Spleen (tissue), 11 donors: ENCODE measurements at regions not wholly inside any gene's neighbourhood (a gene's known extent, or its start where the extent isn't known, plus 50 kb on each side); places are given as distances from the start of the nearest gene placed in this dataset.
"Not testable (repeated sequence)": the region's sequence is repeated elsewhere in the genome, so short reads cannot be mapped to it uniquely, and the experiment has no call there.

Experiments used
- DNase-seq: peaks from one replicate; pipeline ENCODE4 v3.0.0-alpha.2; 2020
- H3K27ac ChIP-seq, 8 donors: fragments of 200-600 bp; sonication (generic) in 7 of 8; 1 replicate in 4 of 8; 2 replicates in 4 of 8; pipeline versions ENCODE4 v1.5.0 to v1.8.0; 2016 to 2021; ENCODE audit warnings: inconsistent platforms in 4 of 8, mild to moderate bottlenecking in 4 of 8, moderate library complexity in 1 of 8
- H3K27me3 ChIP-seq, 7 donors: fragments of 200-600 bp; sonication (generic) in 6 of 7; replicated peaks in 1 of 7; 1 replicate in 4 of 7; 2 replicates in 3 of 7; pipeline versions ENCODE4 v1.5.0 to v1.8.0; 2016 to 2021; ENCODE audit warnings: inconsistent platforms in 3 of 7, mild to moderate bottlenecking in 1 of 7
- H3K36me3 ChIP-seq, 6 donors: fragments of 200-600 bp; sonication (generic) in 5 of 6; 1 replicate in 4 of 6; 2 replicates in 2 of 6; pipeline versions ENCODE4 v1.5.0 to v1.8.0; 2016 to 2021; ENCODE audit warnings: inconsistent platforms in 2 of 6
- H3K4me1 ChIP-seq, 6 donors: fragments of 200-600 bp; sonication (generic) in 5 of 6; 1 replicate in 3 of 6; 2 replicates in 3 of 6; pipeline versions ENCODE4 v1.5.0 to v1.8.0; 2016 to 2021; ENCODE audit warnings: inconsistent platforms in 3 of 6
- H3K4me3 ChIP-seq, 8 donors: fragments of 200-600 bp; sonication (generic) in 7 of 8; 1 replicate in 4 of 8; 2 replicates in 4 of 8; pipeline versions ENCODE4 v1.5.0 to v1.8.0; 2016 to 2021; ENCODE audit warnings: inconsistent platforms in 4 of 8, mild to moderate bottlenecking in 4 of 8, moderate library complexity in 2 of 8
- H3K9me3 ChIP-seq, 8 donors: fragments of 200-600 bp; sonication (generic) in 7 of 8; 1 replicate in 4 of 8; 2 replicates in 4 of 8; pipeline versions ENCODE4 v1.5.0 to v1.8.0; 2016 to 2021; ENCODE audit warnings: inconsistent platforms in 4 of 8
- POLR2A ChIP-seq, 3 donors: fragments of 450-650 bp; IDR thresholded peaks; one replicate each; pipeline ENCODE4 v1.5.1; 2017; ENCODE audit warnings: antibody characterized with exemption in 3 of 3, mild to moderate bottlenecking in 1 of 3
- POLR2AphosphoS5 ChIP-seq, 3 donors: sonication (generic); formaldehyde crosslinking; IDR thresholded peaks; one replicate each; pipeline ENCODE4 v1.5.1; 2017; ENCODE audit warnings: antibody characterized with exemption in 3 of 3
- WGBS, 5 donors: extraction: QIAGEN DNeasy Blood & Tissue Kit in 3 of 5; methylation state at CpG; one replicate each; pipeline versions ENCODE4 v1.1.5 to v1.1.7; 2013 to 2018; 5-methylcytosine and 5-hydroxymethylcytosine counted together
- intact Hi-C: fragments of 100-400 bp; cut with DNase I; formaldehyde crosslinking; loops from one replicate; pipeline ENCODE4 v1.15.0; 2023; ENCODE audit warnings: low total_unique reads
- TF ChIP-seq, protein P1 (sequence below), 11 experiments: fragments of 200-600 bp in 7 of 11; fragments of 450-650 bp in 4 of 11; sonication (generic) in 4 of 11; IDR thresholded peaks in 8 of 11; conservative IDR thresholded peaks in 3 of 11; 1 replicate in 7 of 11; 2 replicates in 4 of 11; pipeline versions ENCODE4 v1.4.0 to v1.8.0; 2016 to 2021; ENCODE audit warnings: antibody characterized with exemption in 11 of 11, inconsistent platforms in 4 of 11, mild to moderate bottlenecking in 1 of 11
- donor health status: healthy with polysubstance abuse.
- donor health status: DM: no; HTN: no; CAD: no; lungs with moderate emphysema.
- donor health status: DM: no; HTN: no; CAD: no.
- donor health status: Bipolar disorder and iron deficiency.
- donor health status: healthy.
- donor health status: DM: no; HTN: no; CAD: no.
- donor health status: DM: yes; HTN: yes; CAD: no.

DNA sequence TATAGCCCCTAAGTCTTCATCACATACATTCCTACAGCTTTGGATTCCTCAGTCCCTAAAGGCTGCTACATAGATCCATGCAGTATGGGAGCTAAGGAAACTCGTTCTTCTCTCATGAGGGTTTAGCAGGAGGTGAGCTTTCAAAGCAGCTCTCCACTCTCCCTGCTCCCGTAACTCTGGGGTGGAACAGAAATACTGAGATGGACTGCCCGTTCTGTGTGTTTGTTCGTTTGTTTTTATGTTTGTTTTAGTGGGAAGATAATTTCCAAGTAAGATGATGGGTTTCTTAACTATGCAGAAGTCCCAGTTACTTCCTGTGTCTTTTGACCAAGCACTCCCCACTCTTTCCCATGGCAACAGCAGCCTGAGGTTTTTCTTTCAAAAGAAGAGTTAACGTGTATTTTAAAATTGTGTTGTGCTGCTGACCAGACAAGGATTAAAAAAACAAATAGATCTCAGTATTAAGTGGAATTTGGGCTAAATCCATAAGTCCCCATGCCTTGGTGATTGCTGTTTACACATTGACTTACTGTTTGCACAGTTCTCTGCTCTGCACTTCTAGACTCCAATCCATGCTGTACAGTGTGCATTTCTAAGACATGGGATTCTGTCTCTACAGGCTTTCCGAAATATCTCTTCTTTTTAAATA, 156.4 kb upstream of the SH3BP4 start:
- Histone ChIP-seq H3K4me3 (no peak overlapping the region), H3K4me1 (no peaks in the 10 kb centered on the region), H3K27me3 (no peaks in the 10 kb centered on the region), H3K27ac (no peak overlapping the region), H3K36me3 (no peaks in the 10 kb centered on the region), H3K9me3 (no peaks in the 10 kb centered on the region)
- intact Hi-C loops: no loop called here
- WGBS, 5 donors: 56 to 62% (median 59%) methylated on average over 6 of the region's 6 CpGs
- TF ChIP-seq POLR2A (IDR thresholded peaks at IDR 0.05): no peak
- TF ChIP-seq, protein P1, sequence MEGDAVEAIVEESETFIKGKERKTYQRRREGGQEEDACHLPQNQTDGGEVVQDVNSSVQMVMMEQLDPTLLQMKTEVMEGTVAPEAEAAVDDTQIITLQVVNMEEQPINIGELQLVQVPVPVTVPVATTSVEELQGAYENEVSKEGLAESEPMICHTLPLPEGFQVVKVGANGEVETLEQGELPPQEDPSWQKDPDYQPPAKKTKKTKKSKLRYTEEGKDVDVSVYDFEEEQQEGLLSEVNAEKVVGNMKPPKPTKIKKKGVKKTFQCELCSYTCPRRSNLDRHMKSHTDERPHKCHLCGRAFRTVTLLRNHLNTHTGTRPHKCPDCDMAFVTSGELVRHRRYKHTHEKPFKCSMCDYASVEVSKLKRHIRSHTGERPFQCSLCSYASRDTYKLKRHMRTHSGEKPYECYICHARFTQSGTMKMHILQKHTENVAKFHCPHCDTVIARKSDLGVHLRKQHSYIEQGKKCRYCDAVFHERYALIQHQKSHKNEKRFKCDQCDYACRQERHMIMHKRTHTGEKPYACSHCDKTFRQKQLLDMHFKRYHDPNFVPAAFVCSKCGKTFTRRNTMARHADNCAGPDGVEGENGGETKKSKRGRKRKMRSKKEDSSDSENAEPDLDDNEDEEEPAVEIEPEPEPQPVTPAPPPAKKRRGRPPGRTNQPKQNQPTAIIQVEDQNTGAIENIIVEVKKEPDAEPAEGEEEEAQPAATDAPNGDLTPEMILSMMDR (IDR thresholded peaks at IDR 0.05 in 8 of 11, conservative IDR thresholded peaks at IDR 0.05 in 3 of 11): no peak
- TF ChIP-seq POLR2AphosphoS5 (IDR thresholded peaks at IDR 0.05): no peak
- DNase-seq: no peak

DNA sequence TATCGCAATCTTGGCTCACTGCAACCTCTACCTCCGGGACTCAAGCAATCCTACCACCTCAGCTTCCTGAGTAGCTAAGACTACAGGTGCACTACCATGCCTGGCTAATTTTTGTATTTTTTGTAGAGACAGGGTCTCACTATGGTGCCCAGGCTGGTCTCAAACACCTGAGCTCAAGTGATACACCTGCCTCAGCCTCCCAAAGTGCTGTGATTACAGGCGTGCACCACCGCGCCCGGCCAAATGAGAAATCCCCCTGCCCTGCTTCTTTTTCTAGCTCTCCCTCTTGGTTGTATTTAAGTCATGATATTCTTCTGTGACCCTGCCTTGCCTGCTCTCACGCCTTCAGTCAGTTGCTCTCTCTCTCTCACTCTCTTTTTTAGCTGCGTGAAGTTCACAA, 157.0 kb upstream of the SH3BP4 start:
- no peaks in the 10 kb centered on the region for H3K27me3 ChIP-seq
- TF ChIP-seq, protein P1 (IDR thresholded peaks at IDR 0.05 in 8 of 11, conservative IDR thresholded peaks at IDR 0.05 in 3 of 11): no peak
- no peak for TF ChIP-seq POLR2AphosphoS5 (IDR thresholded peaks at IDR 0.05)
- TF ChIP-seq POLR2A (IDR thresholded peaks at IDR 0.05): no peak
- intact Hi-C loops: no loop called here
- no peaks in the 10 kb centered on the region for H3K9me3 ChIP-seq
- no peaks in the 10 kb centered on the region for H3K36me3 ChIP-seq
- no peak overlapping the region for H3K4me3 ChIP-seq
- 87 to 96% (median 88%) methylated on average over 8 of the region's 8 CpGs for WGBS, 5 donors
- H3K27ac ChIP-seq: no peak overlapping the region
- DNase-seq: no peak
- H3K4me1 ChIP-seq: no peaks in the 10 kb centered on the region

DNA sequence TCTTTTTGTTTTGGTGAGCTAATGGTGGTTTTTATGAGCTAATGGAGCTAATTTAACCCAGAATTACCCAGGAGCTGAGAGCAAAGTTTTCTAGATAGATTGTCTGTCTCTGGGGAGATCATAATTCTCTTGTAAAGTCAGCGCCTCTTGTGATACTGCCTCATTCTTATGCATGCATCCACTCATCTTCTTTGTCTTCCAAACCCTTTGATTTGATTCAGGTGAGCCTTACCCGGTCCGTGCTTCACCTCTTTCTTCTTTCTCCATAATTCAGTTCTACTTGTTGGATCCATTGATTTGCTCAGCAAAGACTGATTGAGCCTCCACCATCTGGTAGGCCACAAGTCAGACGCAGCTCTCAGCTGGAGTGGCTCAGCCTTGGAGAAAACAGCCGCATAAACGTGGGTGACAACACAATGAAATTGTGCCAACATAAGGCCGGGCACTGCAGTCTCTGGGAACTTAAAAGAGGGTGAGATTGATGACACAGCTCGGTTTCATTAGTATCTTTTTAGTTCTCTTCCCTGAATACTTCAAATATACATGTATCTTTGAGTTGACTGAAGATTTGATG, 158.5 kb upstream of the SH3BP4 start:
- Histone ChIP-seq H3K27ac (no peak overlapping the region), H3K4me1 (no peaks in the 10 kb centered on the region), H3K9me3 (no peaks in the 10 kb centered on the region), H3K36me3 (no peaks in the 10 kb centered on the region), H3K4me3 (no peak overlapping the region), H3K27me3 (no peaks in the 10 kb centered on the region)
- DNase-seq: no peak
- 81 to 94% (median 89%) methylated on average over 8 of the region's 8 CpGs for WGBS, 5 donors
- intact Hi-C loops: no loop called here
- TF ChIP-seq POLR2A (IDR thresholded peaks at IDR 0.05): no peak
- no peak for TF ChIP-seq POLR2AphosphoS5 (IDR thresholded peaks at IDR 0.05)
- TF ChIP-seq, protein P1 (IDR thresholded peaks at IDR 0.05 in 8 of 11, conservative IDR thresholded peaks at IDR 0.05 in 3 of 11): no peak

DNA sequence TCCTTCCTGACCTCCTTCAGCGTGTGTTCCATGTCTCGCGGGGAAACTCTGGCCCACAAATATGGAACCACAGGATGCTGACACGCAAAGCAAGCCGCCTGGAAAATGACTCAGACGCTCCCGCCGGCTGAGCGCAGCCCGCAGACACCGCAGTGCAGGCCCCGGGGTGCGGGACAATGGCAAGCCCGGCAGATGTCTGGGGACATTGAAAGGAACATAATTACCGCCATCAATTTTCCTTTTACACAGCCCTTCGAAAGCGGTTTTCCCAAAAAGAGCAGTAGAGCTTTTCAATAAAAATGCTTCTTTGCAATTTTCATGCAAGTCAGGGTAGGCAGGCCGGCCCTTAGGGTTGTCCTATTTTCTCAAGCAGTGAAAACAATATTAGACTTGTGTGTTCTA, 159.2 kb upstream of the SH3BP4 start:
- H3K36me3 ChIP-seq: no peaks in the 10 kb centered on the region
- intact Hi-C loops: no loop called here
- no peak for DNase-seq

DNA sequence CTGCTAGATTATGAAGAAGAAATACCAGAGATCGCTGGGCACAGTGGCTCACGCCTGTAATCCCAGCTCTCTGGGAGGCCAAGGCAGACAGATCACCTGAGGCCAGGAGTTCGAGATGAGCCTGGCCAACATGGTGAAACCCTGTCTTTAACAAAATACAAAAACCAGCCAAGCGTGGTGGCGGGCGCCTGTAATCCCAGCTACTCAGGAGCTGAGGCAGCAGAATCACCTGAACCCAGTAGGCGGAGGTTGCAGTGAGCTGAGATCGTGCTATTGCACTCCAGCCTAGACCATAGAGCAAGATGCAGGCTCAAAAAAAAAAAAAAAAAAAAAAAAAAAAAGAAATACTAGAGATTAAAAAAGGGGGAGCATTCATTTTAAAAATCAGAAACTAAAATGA, 159.7 kb upstream of the SH3BP4 start:
- H3K27ac ChIP-seq, H3K27me3 ChIP-seq, H3K4me3 ChIP-seq, H3K9me3 ChIP-seq, H3K4me1 ChIP-seq, DNase-seq, H3K36me3 ChIP-seq, intact Hi-C loops: not testable (repeated sequence)
- 88 to 97% (median 93%) methylated on average over 8 of the region's 8 CpGs for WGBS, 5 donors

More for the DNA sequence above, 159.2 kb upstream of the SH3BP4 start:
- H3K4me1 ChIP-seq: no peaks in the 10 kb centered on the region
- TF ChIP-seq, protein P1 (IDR thresholded peaks at IDR 0.05 in 8 of 11, conservative IDR thresholded peaks at IDR 0.05 in 3 of 11): no peak
- TF ChIP-seq POLR2AphosphoS5 (IDR thresholded peaks at IDR 0.05): no peak
- no peak for TF ChIP-seq POLR2A (IDR thresholded peaks at IDR 0.05)
- H3K9me3 ChIP-seq: no peaks in the 10 kb centered on the region
- WGBS, 5 donors: 93 to 98% (median 95%) methylated on average over 18 of the region's 18 CpGs
- no peaks in the 10 kb centered on the region for H3K27me3 ChIP-seq
- H3K27ac ChIP-seq: no peak overlapping the region
- no peak overlapping the region for H3K4me3 ChIP-seq
